Stimulated activated CD8-positive, alpha-beta memory T cell treated with anti-CD3 and anti-CD28 coated beads, Interleukin-12 subunit alpha, Interleukin-12 subunit beta, amount 100 ng/mL, for 24 hours (primary cell): ENCODE measurements at regions not wholly inside any gene's neighbourhood (a gene's known extent, or its start where the extent isn't known, plus 50 kb on each side); places are given as distances from the start of the nearest gene placed in this dataset.
"Not testable (repeated sequence)": the region's sequence is repeated elsewhere in the genome, so short reads cannot be mapped to it uniquely, and the experiment has no call there.

Source experiments
- DNase-seq: peaks from one replicate; pipeline ENCODE4 v3.0.0-alpha.2; 2020; ENCODE audit errors: extremely low read depth

- DNase-seq, result no peak
These were observed 56.3 kb upstream of the NCKAP5 start for GRCh38 chr2:133624551-133624950.

- no peak for DNase-seq
These were observed 59.5 kb upstream of the NCKAP5 start for GRCh38 chr2:133627741-133628140.

GRCh38 chr2:133633309-133633708, 65.0 kb upstream of the NCKAP5 start:
- no peak for DNase-seq

- no peak for DNase-seq
These were observed 65.7 kb upstream of the NCKAP5 start for GRCh38 chr2:133633881-133634409.

- DNase-seq, result no peak
These were observed 66.9 kb upstream of the NCKAP5 start for GRCh38 chr2:133635131-133635530.

GRCh38 chr2:133636287-133636686, 68.0 kb upstream of the NCKAP5 start:
- no peak for DNase-seq

- DNase-seq, result no peak
These were observed 71.8 kb upstream of the NCKAP5 start for GRCh38 chr2:133640103-133640502.

- DNase-seq, result no peak
These were observed 73.2 kb upstream of the NCKAP5 start for GRCh38 chr2:133641497-133641896.

GRCh38 chr2:133641942-133642725, 73.9 kb upstream of the NCKAP5 start:
- DNase-seq, result no peak

GRCh38 chr2:133642791-133643191, 74.5 kb upstream of the NCKAP5 start:
- DNase-seq, result no peak

- no peak for DNase-seq
These were observed 75.6 kb upstream of the NCKAP5 start for GRCh38 chr2:133643863-133644262.

GRCh38 chr2:133644846-133645245, 76.6 kb upstream of the NCKAP5 start:
- DNase-seq, result no peak

GRCh38 chr2:133647386-133647785, 79.1 kb upstream of the NCKAP5 start:
- not testable (repeated sequence) for DNase-seq

GRCh38 chr2:133651861-133652260, 83.6 kb upstream of the NCKAP5 start:
- no peak for DNase-seq

GRCh38 chr2:133652398-133652797, 84.1 kb upstream of the NCKAP5 start:
- no peak for DNase-seq

GRCh38 chr2:133653056-133653455, 84.8 kb upstream of the NCKAP5 start:
- no peak for DNase-seq

GRCh38 chr2:133654949-133655348, 86.7 kb upstream of the NCKAP5 start:
- DNase-seq, result no peak

GRCh38 chr2:133655610-133656009, 87.3 kb upstream of the NCKAP5 start:
- DNase-seq, result no peak

- DNase-seq, result no peak
These were observed 89.3 kb upstream of the NCKAP5 start for GRCh38 chr2:133657591-133657990.

- DNase-seq, result no peak
These were observed 90.0 kb upstream of the NCKAP5 start for GRCh38 chr2:133658020-133658903.

GRCh38 chr2:133660510-133660909, 92.2 kb upstream of the NCKAP5 start:
- DNase-seq, result no peak

- DNase-seq, result no peak
These were observed 93.1 kb upstream of the NCKAP5 start for GRCh38 chr2:133661392-133661791.

- DNase-seq, result no peak
These were observed 98.4 kb upstream of the NCKAP5 start for GRCh38 chr2:133666621-133667020.
